ENCODE measurements at regions not wholly inside any gene's neighbourhood (a gene's known extent, or its start where the extent isn't known, plus 50 kb on each side); places are given as distances from the start of the nearest gene placed in this dataset.
"Not testable (repeated sequence)": the region's sequence is repeated elsewhere in the genome, so short reads cannot be mapped to it uniquely, and the experiment has no call there.

DNA sequence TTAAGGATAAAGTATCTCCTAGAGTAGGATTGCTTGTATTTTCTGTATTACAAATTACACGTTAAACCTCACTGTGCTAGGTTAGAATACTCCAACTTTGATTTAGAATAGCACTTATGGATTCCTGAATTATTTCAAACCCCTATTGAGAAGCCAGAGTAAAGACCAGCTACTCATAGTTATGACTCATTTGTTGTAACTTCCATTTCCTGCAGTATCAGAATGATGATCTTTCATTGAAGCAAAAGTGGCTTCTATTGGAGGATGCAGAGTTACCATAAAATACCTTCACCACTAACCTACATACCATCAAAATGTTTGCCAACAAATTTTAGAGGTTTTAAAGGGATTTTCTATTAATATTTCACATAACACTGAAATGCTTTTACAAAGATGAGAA lies 1322.7 kb upstream of the ALCAM start:
- DNase-seq, result no peak

DNA sequence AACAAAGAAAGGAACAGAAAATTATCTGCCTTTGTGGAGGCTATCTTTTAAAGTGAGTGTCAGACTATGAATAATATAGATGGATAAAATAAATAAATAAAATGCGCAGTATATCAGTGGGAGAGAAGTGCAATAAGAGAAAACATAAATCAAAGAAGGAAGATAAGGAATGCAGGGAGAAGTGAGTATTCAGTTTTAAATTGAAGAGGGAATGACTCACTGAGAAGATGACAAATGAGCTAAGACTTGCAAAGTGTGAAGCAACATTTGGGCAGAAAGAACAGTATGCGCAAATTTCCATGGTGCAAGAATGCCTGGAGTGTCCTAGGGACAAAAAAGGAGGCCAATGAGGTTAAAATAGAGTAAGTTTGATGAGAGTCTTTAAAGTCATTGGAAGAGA lies 1300.1 kb upstream of the ALCAM start:
- DNase-seq, result no peak

DNA sequence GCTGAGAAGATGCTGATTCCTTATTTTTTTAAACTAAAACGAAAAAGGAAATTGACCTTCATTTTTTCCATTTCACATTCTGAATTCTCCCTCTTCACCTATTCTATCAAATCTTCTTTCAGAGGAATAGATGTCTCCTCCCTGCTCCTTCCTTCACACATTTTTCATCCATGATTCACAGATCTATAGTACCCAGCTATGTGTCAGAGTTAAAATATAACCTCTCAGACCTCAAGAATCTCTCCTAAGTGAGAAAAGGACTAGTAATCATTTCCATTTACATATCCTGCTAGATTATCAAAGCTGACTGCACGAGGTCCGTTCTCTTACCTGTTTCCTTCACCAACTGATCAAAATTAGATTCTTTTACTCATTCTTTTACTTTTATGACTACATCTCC lies 1297.6 kb upstream of the ALCAM start:
- no peak for DNase-seq

DNA sequence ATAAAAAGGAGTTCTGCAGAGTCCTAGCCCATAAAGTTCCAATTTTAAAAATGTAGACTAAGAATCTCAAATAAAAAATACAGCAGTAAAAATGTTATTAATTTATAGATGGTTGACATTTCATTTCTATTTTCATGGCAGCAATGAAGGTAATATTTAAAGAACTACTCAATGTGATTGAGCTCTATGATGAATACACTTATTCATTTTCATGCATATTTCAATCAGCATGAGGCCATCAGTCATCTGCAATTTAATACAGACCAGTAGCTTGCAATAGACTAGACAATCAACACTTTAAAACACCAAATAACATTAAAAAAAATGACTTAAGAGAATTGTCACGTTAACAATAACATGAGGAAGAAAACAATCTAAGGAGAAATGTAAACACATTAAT lies 1295.8 kb upstream of the ALCAM start:
- no peak for DNase-seq

DNA sequence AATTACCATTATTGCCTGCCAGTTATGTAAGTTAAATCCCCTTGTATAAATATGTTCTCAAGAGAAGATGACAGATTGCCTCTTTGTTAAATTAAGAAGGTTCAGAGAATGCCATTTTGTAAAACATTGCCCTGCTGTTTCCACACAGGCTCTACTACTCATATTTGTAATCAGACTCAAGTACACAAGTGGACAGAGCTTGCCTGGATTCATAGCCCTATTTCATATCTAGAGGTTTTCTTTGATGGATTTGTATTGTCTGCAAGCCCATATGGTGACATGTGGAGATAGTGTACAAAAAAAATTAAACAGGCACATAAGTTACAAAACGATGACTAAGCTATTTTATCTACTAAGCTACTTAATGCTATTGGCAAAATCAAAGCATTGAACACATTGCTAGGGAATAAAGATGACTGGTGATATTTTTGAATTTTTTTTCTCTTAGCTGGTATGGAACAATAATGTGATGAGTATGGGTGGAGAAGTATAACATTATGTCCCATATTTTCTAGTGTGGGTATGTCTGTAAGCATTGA lies 1286.6 kb upstream of the ALCAM start:
- DNase-seq, result no peak

DNA sequence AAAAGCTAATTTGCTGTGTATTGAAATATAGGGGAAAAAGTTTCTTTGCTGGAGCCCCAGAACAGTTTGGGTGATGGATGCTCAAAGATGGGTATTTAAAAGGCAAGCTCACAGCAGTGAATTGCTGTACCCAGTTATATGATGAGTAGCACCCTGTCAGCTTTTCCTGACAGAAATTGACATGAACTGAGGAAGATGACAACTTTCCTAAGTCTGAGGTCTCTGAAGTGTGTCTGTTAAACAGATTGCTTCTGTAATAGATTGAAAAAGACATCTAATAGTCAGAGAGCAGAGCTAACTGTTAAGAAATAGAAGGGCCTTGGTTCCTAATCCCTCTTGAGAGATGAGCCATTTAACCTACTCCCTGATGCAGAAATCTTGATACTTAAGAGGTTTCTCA lies 1278.0 kb upstream of the ALCAM start:
- no peak for DNase-seq

DNA sequence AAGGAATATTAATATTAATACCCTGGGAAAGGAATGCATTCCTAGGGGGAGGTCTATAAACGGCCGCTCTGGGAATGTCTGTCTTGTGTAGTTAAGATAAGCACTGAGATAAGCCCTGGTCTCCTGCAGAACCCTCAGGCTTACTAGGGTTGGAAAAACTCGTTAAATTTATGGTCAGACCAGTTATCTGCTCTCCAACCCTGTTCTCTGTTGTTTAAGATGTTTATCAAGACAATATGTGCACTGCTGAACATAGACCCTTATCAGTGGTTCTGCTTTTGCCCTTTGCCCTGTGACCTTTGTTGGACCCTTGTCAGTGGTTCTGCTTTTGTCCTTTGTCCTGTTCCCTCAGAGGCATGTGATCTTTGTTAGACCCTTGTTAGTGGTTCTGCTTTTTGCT lies 1276.7 kb upstream of the ALCAM start:
- DNase-seq, result not testable (repeated sequence)

DNA sequence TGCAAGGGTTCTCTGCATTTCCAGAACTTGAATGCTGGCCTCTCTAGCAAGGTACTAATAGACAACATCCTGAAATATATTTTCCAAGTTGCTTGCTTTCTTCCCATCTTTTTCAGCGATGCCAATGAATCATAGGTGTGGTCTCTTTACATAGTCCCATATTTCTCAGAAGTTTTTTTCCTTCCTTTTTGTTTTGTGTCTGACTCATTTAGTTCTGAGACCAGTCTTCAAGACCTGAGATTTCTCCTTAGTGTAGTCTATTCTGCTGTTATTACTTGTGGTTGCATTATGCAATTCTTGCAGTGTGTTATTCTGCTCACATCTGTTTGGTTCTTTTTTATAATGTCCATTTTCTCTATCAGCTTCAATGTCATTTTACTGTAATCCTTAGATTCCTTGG lies 1265.0 kb upstream of the ALCAM start:
- DNase-seq, result no peak

DNA sequence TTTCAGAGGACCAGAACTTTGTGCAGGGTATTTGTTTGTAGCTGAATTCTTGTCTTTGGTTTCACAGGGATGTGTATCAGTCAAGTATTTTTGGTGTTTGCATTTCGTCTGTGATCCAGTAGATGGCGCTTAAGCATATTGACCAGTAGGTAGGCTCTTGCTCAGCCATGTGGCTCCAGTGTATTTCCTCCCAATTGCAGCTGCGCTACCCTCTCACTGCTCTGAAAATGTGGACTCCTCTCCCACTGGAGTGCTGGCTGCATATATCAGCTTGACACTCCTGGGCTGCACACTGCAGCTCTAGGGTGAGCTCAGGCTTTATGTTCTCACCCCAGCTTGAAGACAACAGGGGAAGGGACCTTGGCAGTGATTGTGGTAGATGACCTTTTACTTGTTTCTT lies 1264.3 kb upstream of the ALCAM start:
- DNase-seq, result no peak

DNA sequence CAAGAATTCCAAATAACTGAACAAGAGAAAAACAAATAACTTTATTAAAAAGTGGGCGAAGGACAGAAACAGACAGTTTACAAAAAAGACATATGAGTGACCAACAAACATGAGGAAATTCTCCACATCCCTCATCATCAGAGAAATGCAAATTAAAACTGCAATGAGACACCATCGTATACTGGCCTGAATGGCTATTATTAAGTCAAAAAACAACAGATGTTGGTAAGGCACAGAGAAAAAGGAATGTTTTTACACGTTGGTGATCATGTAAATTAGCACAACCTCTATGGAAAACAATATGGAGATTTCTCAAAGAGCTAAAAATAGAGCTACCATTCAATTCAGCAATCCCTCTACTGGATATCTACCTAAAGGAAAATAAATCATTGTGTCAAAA lies 1260.4 kb upstream of the ALCAM start:
- DNase-seq, result no peak

DNA sequence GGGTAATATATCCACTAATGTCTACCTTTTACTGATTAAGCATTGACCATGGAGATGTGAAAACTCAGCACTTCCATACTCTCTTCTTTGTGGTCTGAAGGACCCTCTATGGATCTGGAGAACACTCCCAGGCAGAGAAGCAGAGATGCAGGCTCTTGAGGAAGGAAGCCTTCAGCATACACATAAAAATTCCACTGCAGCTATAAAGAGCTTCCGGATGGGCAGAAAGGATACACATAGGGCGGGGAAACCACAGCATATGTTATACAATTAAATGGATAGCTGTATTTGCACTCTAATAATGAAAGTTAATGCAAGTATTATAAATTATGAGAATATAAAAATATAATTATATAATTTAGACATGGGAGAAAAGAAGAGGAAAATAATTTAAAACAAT lies 1258.2 kb upstream of the ALCAM start:
- no peak for DNase-seq

DNA sequence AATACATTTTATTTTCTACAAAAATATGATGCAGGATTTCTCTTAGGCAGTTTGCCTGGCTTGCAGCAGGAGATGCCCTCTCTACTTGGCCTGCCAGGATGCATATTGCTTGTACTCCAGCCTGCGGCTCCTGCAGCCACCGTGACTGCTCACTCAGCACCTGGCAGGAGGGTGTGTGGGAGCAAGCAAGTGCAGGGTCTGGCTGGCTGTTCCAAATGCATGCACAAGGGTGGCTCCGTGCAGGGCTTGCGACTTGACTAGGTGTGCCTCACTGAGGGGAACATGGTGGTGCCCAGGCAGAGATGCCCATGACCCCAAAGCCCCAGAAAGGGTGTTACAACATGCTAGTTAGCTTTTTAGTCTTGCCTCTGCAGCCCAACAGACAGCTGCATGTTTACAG lies 1240.2 kb upstream of the ALCAM start:
- no peak for DNase-seq

DNA sequence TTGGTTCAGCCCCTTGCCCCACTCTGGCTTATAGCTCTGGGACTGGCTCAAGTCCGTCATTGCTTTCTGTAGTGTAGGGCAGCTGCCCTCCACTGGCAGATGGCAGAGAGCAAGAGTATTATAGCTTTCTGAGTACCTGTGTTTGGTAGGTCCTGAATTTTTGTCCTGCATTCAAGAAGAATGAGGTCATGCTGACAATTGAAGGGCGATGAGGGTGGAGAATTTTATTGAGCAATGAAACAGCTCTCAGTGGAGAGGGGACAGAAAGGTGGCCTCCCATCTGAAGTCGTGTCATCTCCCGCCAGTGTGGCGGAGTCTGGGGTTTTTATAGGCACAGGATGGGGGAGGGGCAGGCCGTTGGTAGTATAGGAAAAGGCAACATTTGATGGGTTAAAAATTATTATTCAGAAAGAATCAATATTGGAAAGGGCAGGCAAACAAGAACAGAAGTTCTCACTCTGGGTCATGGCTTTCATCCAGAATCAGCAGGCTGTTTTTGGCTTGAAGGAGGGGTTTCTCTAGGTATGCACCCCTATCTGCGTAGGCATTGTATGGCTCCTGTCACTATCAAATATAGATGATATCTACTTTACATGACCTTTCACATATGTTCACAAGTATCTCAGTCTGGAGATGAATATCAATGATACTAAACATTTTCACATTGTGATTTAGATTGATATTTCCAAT lies 1239.7 kb upstream of the ALCAM start:
- no peak for DNase-seq

DNA sequence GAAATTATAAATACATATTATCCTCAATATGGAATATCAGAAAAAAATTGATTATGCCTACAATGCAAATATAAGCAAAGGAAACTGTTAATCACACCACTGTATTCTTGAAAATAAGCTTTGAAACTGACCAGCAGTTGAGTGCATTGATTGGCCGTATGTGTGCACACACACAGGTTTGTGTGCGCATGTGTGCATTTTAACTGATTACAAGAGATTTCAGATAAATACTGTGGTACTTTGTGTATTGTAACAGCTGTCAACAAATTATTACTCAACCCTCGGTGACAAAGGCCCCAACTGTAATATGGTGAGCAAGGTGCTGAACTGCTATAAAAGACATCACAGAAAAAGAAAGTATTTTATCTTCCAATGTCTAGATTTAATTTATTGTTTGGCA lies 1238.9 kb upstream of the ALCAM start:
- no peak for DNase-seq

DNA sequence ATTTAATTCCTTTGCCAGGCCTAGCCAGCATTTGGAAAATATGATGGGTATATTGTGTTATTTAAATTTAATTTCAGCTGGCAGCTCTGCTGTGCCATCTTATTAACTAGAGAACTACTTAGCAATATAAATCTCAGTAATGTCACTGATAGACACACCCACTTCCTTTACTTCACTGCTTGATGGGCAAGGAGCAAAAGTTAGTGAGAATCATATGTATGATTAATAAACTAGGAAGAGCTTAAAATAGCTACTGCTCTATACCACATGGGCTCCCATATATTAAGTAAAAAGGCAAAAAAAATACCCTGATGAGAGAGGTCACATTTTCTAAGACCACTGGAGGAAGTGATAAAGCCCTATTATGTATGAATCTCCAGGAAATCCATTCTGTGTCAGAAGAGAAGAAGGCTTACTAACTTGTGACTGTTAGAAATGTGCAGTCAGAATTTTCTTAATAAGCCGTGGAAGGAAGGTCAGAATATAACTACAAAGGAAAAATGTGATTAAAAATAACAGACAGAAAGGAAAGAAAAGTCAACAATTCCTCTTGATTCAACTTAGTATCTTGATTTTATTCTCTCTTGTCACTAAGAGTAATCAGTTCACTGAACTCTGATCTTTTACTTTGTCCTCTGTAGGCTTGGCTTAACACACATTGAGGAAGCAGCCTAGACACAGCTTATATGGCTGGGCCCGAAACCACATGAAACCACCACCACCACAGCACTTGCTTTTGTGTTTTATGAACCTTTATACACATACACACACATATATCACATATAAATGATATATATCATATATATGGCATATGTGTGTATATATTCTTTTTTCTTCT lies 1233.9 kb upstream of the ALCAM start:
- no peak for DNase-seq

DNA sequence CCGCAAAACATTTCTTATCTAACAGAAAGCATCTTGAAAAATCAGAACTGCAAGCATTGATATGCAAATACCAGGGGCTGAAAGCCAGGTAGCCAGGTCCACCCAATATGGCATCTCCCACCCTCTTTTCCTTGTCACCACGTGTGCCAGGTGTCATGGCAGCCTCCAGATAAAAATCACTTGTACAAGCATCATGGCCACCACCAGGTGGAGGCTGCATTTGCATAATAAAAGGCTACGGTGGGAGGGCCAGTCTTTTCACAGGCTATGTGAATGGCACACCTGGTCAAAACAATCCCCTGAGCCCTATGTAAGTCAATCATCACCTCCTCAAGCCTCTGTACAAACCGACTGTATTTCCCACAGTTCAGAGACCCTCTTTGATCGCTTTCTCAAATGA lies 1233.1 kb upstream of the ALCAM start:
- no peak for DNase-seq

DNA sequence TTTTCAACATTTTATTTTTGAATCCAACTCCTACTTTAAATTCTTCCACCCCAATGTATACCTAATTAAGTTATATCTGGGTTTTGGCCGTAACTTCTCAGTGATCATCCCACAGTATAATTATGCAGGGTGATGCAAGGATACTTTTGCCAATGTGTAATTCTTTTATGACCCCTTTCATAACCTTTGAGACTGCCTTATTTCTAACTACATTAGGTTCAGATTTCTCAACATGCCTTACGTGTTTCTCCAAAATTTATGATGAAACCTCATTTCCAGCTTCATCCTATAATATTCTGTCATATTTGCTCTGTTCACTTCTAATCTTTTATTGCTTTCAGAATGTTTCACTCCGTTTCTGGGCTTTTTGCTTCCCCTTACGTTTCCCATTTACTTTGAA lies 1229.6 kb upstream of the ALCAM start:
- no peak for DNase-seq

DNA sequence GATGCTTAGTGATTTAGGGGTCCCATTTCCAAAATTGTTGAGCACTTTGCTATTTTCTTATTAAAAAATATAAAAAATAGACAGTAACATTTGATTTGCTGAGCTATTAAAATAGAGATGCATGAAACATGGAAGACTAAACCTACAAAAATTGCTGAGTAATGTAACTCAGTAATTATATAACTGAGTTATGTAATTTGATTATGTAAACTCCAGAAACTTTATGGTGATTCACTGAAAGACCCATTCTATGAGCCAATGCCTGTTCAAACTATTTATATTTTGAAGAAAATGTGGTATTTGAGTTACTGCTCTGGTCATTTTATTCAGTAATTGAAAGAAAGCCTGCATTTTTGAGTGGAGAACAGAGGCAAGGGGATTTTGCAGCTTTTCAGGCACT lies 1221.5 kb upstream of the ALCAM start:
- no peak for DNase-seq

DNA sequence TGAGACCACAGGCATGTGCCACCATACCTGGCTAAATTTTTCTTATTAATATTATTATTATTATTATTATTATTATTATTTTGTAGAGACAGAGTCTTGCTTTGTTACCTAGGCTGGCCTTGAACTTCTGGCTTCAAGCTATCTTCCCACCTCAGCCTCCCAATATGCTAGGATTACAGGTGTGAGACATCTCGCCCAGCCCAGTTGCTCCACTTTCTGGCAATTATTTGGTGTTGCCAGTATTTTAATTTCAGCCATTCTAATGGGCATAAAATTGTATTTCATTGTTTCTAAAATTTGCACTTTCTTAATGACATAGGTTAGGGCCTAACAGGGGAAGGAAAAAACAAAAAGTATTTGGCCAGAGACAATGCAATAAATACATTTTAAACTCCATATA lies 1217.6 kb upstream of the ALCAM start:
- no peak for DNase-seq

DNA sequence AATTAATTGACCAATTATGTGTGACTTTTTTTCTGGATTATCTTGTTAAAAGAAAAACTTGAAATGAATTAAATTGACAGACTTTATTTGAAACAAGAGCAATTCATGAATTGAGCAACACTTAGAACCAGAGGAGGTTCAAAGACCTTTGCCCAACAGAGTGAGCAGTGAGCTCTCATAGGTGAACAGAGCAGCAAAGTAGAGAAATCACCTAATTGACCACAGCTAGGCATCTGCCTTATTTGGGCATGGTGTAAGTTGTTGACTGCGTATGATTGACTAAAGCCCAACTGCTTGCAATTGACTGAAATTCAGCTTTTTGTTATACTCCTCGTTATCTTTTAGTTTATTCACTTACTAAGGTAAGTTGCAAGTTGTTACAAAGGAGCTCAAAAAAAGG lies 1216.0 kb upstream of the ALCAM start:
- no peak for DNase-seq

DNA sequence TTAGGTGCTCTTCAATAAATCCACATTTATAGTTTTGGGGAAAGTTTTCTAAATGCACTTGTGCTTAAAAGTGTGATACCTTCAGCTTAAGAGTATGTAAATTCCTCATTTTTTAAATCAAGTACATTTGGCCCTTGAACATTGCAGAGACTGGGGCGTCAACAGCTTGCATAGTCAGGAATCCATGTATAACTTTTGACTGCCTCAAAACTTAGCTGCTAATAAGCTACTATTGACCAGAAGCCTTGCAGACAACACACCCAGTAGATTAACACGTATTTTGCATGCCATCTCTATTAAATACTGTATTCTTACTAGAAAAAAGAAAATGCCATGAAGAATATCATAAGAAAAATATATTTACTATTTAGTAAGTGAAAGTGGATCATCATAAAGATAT lies 1211.8 kb upstream of the ALCAM start:
- no peak for DNase-seq

DNA sequence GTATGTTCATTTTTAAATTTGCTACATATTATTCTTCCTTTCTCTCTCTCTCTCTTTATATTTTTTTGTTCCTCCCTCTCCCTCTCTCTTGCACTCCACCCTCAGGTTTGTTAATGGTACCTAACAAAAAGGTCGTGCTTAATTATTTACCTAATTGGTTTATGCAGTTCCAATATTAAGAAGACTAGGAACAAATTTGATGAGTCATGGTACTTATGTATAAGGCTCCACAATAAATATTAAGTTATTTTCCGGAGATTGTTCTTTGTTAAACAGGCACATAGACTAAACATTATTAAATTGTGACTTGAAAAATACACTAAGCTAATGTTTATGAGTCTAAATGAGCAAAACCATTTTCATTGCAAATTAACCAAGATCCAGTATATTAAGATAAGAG lies 1200.8 kb upstream of the ALCAM start:
- DNase-seq, result no peak

DNA sequence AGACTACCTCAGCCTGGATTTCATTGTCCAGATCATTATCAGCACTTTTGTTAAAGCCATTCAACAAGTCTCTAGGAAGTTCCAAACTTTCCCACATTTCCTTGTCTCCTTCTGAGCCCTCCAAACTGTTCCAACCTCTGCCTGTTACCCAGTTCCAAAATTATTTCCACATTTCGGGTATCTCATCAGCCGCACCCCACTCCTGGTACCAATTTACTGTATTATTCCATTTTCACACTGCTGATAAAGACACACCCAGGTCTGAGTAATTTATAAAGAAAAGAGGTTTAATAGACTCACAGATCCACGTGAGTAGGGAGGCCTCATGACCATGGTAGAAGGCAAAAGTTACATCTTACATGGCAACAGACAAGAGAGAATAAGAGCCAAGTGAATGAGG lies 1198.3 kb upstream of the ALCAM start:
- DNase-seq, result no peak

DNA sequence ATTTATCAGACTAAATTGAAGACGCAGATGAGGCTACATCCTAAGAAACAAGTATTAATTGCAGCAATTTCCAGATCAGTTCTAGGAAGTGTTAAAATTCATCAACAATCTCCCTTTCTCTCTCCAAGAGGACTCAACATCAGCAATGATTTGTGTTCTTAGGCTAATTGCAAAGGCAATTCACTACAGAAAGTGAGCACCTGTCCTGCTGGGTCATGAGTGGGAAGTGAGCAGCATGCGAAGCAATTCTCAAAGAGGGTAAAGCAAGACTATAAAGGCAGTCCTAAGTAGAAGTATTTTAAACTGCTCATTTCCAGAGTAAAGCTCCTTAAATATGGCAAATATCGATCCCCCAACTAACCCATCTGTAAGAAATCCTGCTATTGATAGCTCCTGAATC lies 1191.0 kb upstream of the ALCAM start:
- no peak for DNase-seq

DNA sequence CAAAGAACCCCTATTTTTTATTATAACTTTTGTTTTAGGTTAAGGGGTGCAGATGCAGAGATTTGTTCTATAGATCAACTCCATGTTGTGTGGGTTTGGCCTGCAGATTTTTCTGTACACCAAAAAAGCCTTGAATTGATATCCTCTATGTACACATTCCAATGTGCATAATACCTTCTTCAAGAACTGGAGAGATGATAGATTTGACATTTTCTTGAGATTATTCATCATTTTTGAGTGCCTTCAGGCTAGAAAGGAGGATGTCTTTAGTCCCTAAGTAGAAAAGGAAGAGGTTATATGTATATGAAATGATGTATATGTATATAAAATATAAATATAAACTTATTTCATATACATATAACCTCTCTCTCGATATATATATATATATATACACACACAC lies 1190.0 kb upstream of the ALCAM start:
- DNase-seq, result no peak
